Body of pancreas (tissue), 4 donors: ENCODE measurements at regions not wholly inside any gene's neighbourhood (a gene's known extent, or its start where the extent isn't known, plus 50 kb on each side); places are given as distances from the start of the nearest gene placed in this dataset.

ENCODE experiments used
- POLR2A ChIP-seq, 3 donors: fragments of 450-650 bp; IDR thresholded peaks; one replicate each; pipeline ENCODE4 v1.6.1; 2016; ENCODE audit warnings: antibody characterized with exemption in 3 of 3, mild to moderate bottlenecking in 2 of 3
- TF ChIP-seq, protein P1 (sequence below), 7 experiments: fragments of 450-650 bp in 4 of 7; fragments of 200-600 bp in 3 of 7; sonication (generic) in 3 of 7; IDR thresholded peaks; one replicate each; pipeline ENCODE4 v1.5.1; 2016 to 2019; ENCODE audit warnings: antibody characterized with exemption in 7 of 7

DNA sequence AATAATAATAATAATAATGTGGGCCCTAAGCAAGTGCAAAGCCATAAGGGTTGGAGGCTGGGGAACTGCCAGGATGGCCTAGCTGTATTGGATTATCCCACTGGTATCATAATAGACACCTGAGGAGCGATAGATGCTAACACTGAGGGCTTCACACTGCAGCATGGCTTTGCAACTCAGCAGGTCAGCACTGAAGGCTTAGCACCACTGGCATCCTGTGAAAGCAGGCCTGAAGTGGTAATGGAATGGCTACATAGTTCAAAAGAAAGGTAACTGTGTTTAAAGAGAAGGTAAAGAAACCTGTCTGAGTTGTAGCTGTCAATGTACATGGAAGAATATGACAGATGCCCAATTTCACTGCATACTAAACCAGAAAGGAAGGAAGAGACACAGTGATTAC is 359.0 kb downstream of the OSTF1 start:
- TF ChIP-seq, protein P1, sequence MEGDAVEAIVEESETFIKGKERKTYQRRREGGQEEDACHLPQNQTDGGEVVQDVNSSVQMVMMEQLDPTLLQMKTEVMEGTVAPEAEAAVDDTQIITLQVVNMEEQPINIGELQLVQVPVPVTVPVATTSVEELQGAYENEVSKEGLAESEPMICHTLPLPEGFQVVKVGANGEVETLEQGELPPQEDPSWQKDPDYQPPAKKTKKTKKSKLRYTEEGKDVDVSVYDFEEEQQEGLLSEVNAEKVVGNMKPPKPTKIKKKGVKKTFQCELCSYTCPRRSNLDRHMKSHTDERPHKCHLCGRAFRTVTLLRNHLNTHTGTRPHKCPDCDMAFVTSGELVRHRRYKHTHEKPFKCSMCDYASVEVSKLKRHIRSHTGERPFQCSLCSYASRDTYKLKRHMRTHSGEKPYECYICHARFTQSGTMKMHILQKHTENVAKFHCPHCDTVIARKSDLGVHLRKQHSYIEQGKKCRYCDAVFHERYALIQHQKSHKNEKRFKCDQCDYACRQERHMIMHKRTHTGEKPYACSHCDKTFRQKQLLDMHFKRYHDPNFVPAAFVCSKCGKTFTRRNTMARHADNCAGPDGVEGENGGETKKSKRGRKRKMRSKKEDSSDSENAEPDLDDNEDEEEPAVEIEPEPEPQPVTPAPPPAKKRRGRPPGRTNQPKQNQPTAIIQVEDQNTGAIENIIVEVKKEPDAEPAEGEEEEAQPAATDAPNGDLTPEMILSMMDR (IDR thresholded peaks at IDR 0.05) = no peak
- no peak for TF ChIP-seq POLR2A (IDR thresholded peaks at IDR 0.05)
